ENCODE measurements at regions not wholly inside any gene's neighbourhood (a gene's known extent, or its start where the extent isn't known, plus 50 kb on each side); places are given as distances from the start of the nearest gene placed in this dataset.

DNA sequence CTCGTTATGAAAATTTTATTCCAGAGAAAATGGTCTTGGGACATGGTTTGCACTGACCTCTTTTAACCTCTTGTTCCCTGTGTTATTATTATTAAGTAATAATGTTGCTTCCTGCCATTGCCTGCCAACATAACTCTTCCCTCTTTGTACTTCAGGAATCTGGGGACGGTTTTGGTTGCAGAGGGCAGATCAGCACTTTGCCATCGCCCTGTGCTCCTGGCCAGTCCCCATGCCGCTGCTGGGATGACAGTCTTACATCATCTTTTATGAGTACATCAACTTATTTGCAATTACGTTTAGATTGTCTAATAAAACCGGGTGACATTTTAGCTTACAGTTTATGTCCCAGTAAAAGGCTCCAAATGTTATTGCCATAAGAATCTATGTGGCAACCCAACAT, 157.2 kb downstream of the CDH26 start:
- no peak overlapping the region for H3K27ac ChIP-seq
- no peaks in the 10 kb centered on the region for H3K9me3 ChIP-seq
- WGBS, 2 donors, result 56 to 66% methylated on average over 6 of the region's 6 CpGs
- TF ChIP-seq, protein P1, sequence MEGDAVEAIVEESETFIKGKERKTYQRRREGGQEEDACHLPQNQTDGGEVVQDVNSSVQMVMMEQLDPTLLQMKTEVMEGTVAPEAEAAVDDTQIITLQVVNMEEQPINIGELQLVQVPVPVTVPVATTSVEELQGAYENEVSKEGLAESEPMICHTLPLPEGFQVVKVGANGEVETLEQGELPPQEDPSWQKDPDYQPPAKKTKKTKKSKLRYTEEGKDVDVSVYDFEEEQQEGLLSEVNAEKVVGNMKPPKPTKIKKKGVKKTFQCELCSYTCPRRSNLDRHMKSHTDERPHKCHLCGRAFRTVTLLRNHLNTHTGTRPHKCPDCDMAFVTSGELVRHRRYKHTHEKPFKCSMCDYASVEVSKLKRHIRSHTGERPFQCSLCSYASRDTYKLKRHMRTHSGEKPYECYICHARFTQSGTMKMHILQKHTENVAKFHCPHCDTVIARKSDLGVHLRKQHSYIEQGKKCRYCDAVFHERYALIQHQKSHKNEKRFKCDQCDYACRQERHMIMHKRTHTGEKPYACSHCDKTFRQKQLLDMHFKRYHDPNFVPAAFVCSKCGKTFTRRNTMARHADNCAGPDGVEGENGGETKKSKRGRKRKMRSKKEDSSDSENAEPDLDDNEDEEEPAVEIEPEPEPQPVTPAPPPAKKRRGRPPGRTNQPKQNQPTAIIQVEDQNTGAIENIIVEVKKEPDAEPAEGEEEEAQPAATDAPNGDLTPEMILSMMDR (IDR thresholded peaks at IDR 0.05), result no peak
- peaks cover 0 to 20% (median 0%) of the 10 kb centered on the region in 7 donors for H3K27me3 ChIP-seq
- no peaks in the 10 kb centered on the region for H3K36me3 ChIP-seq
- intact Hi-C loops (cut with DNase I), result no loop called here
- no peak overlapping the region for H3K4me3 ChIP-seq
- peaks cover 0 to 41% (median 5%) of the 10 kb centered on the region in 9 donors for H3K4me1 ChIP-seq
- no peak for DNase-seq
- ATAC-seq, result peak in 1 of 8 donors; percentile 66

DNA sequence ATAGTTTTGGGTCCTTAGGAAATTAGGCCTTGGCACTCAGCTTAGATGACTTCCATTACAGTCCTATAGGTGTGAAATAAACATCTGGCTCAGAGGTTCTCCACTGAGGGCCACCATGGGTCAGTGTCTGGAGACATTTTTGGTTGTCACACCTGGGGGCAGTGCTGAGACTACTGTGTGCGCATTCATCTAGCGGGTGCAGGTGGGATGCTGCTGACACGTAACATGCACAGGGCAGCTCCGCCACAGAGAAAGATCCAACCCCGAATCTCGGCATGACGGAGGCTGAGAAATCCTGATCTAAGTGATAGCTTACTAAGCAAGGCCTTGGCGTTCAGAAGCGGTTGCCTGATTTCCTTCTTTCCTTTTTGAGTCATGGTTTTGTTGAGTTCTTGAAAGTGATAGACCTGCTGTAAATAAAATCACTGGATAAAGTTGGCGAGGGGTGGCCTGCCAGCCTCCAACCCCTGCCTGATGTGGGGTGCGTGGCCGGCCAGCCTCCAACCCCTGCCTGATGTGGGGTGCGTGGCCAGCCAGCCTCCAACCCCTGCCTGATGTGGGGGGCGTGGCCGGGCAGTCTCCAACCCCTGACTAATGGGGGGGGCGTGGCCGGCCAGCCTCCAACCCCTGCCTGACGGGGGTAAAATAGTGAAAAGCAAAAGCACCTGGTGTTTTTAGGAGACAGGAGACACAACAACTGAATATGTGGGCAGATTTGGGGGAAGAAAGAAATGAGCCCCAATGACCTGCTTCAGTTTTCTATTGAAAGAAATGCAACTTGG, 158.1 kb downstream of the CDH26 start:
- intact Hi-C loops (cut with DNase I), result no loop called here
- DNase-seq (no peak), ATAC-seq (no peak)
- Histone ChIP-seq H3K27ac (no peak overlapping the region), H3K4me3 (no peak overlapping the region), H3K9me3 (no peaks in the 10 kb centered on the region), H3K27me3 (peaks cover 0 to 21% (median 0%) of the 10 kb centered on the region in 7 donors), H3K36me3 (no peaks in the 10 kb centered on the region), H3K4me1 (peaks cover 0 to 41% (median 5%) of the 10 kb centered on the region in 9 donors)
- TF ChIP-seq, protein P1 (IDR thresholded peaks at IDR 0.05), result no peak
- WGBS, 2 donors, result 86 to 90% methylated on average over 18 of the region's 18 CpGs

DNA sequence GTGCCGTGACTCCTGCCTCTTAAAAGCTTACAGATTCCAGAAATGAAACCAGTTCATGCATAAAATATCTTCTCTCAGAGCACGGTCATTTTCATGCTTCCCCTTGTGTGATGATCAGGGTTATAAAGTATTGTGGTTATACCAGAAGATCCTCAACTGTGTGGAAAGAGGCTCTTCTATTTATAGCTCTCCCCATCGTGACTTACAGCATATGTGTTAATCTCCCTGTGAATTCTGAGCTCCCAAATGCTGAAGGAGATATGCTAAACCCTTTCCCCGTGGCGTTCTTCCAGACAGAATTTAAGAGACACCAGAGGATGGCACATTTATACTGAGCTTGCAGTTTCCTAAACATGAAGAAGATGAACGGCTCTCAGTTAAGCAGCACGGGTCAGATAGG, 158.8 kb downstream of the CDH26 start:
- Histone ChIP-seq H3K27me3 (peaks cover 0 to 22% (median 0%) of the 10 kb centered on the region in 7 donors), H3K36me3 (no peaks in the 10 kb centered on the region), H3K27ac (no peak overlapping the region), H3K4me3 (no peak overlapping the region), H3K9me3 (no peaks in the 10 kb centered on the region), H3K4me1 (peaks cover 0 to 41% (median 5%) of the 10 kb centered on the region in 9 donors)
- 30 to 31% methylated on average over 7 of the region's 7 CpGs for WGBS, 2 donors
- ATAC-seq, result peak in 2 of 8 donors; percentile 30 to 65
- intact Hi-C loops (cut with DNase I), result no loop called here
- TF ChIP-seq, protein P1 (IDR thresholded peaks at IDR 0.05), result no peak
- DNase-seq, result no peak

DNA sequence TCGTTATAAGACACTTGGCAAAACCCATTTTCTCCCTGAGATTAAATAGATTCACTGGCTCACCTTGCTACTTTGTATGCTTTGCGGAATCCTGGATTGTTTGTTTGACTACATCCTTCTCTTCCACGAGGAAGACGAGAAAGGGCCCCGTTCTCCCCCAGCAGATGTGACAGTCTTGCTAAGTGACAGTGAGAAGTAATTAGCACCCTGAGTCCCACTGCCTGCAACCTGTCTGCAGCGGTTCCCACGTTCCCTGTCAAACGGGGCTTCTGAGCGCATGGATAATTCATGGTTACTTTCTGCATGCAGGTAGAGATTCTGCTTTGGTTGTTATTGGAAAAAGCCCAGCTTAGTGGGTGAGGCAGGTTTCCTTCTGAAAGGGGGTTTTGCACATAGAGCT, 163.7 kb downstream of the CDH26 start:
- intact Hi-C loops (cut with DNase I), result no loop called here

More for the DNA sequence above, 163.7 kb downstream of the CDH26 start:
- peaks cover 0 to 18% (median 0%) of the 10 kb centered on the region in 7 donors for H3K27me3 ChIP-seq
- no peaks in the 10 kb centered on the region for H3K9me3 ChIP-seq
- no peaks in the 10 kb centered on the region for H3K36me3 ChIP-seq
- TF ChIP-seq, protein P1 (IDR thresholded peaks at IDR 0.05), result no peak
- 61 to 78% methylated on average over 9 of the region's 9 CpGs for WGBS, 2 donors
- DNase-seq (no peak), ATAC-seq (no peak)
- H3K4me3 ChIP-seq, result no peak overlapping the region
- no peak overlapping the region for H3K27ac ChIP-seq
- H3K4me1 ChIP-seq, result peaks cover 0 to 8% (median 1%) of the 10 kb centered on the region in 9 donors

Data from heart right ventricle (tissue), 16 donors.